GM12874 (cell line): ENCODE measurements at regions not wholly inside any gene's neighbourhood (a gene's known extent, or its start where the extent isn't known, plus 50 kb on each side); places are given as distances from the start of the nearest gene placed in this dataset.

Experiments used
- CTCF ChIP-seq: IDR thresholded peaks from 2 replicates; pipeline ENCODE4 v1.5.1; 2011; ENCODE audit warnings: low read depth, mild to moderate bottlenecking, control low read depth, low read length, moderate library complexity; ENCODE audit not compliant: insufficient read depth

GRCh38 chr16:85991425-85991824 is 92.5 kb downstream of the IRF8 start:
- no peak for TF ChIP-seq CTCF

- TF ChIP-seq CTCF: no peak
Observed at GRCh38 chr16:85991856-85992255, 92.9 kb downstream of the IRF8 start.

GRCh38 chr16:85992359-85992758 is 93.4 kb downstream of the IRF8 start:
- no peak for TF ChIP-seq CTCF

GRCh38 chr16:85992779-85993178 is 93.8 kb downstream of the IRF8 start:
- TF ChIP-seq CTCF: no peak

- TF ChIP-seq CTCF: no peak
Observed at GRCh38 chr16:85994492-85995490, 95.8 kb downstream of the IRF8 start.

GRCh38 chr16:85995541-85996423 is 96.8 kb downstream of the IRF8 start:
- no peak for TF ChIP-seq CTCF

- no peak for TF ChIP-seq CTCF
Observed at GRCh38 chr16:85996843-85997242, 97.9 kb downstream of the IRF8 start.
